GM12891 (cell line): ENCODE measurements at regions not wholly inside any gene's neighbourhood (a gene's known extent, or its start where the extent isn't known, plus 50 kb on each side); places are given as distances from the start of the nearest gene placed in this dataset.
"Not testable (repeated sequence)": the region's sequence is repeated elsewhere in the genome, so short reads cannot be mapped to it uniquely, and the experiment has no call there.

Source experiments
- DNase-seq: peaks from one replicate; pipeline ENCODE4 v3.0.0; 2011; ENCODE audit warnings: low spot score; ENCODE audit not compliant: insufficient read length
- FAIRE-seq: peaks from 2 replicates; lab custom pipeline; 2011; peaks lifted over from hg19 to GRCh38; lab: Jason Lieb, UNC
- PAX5 ChIP-seq: IDR thresholded peaks from 2 replicates; pipeline ENCODE4 v1.6.1; 2011; ENCODE audit warnings: low read length, moderate library complexity, mild to moderate bottlenecking; ENCODE audit not compliant: insufficient read depth, severe bottlenecking
- POLR2A ChIP-seq: IDR thresholded peaks from 2 replicates; pipeline ENCODE4 v1.6.1; 2011; ENCODE audit warnings: low read depth, low read length, control low read depth
- POLR2AphosphoS5 ChIP-seq: IDR thresholded peaks from 2 replicates; pipeline ENCODE4 v1.6.1; 2011; ENCODE audit warnings: low read depth, low read length, control low read depth
- POU2F2 ChIP-seq: IDR thresholded peaks from 2 replicates; pipeline ENCODE4 v1.6.1; 2011; ENCODE audit warnings: low read depth, mild to moderate bottlenecking, control low read depth, low read length, moderate library complexity
- SPI1 ChIP-seq: IDR thresholded peaks from 2 replicates; pipeline ENCODE4 v1.6.1; 2011; ENCODE audit warnings: low read depth, low read length, control low read depth
- TAF1 ChIP-seq: IDR thresholded peaks from 2 replicates; pipeline ENCODE4 v1.6.1; 2011; ENCODE audit warnings: low read depth, low read length, control low read depth

- no peak for DNase-seq
- no peak for TF ChIP-seq POU2F2
- TF ChIP-seq POLR2AphosphoS5, result no peak
- TF ChIP-seq TAF1, result no peak
- TF ChIP-seq POLR2A, result no peak
- no peak for TF ChIP-seq SPI1
- no peak for TF ChIP-seq PAX5
- FAIRE-seq, result no peak
Measured at GRCh38 chr5:135147294-135148090, 113.5 kb upstream of the PITX1 start.

- TF ChIP-seq POLR2A, result no peak
- TF ChIP-seq POU2F2, result no peak
- no peak for FAIRE-seq
- DNase-seq, result no peak
Measured at GRCh38 chr5:135145985-135146384, 112.0 kb upstream of the PITX1 start.

GRCh38 chr5:135143682-135144081, 109.7 kb upstream of the PITX1 start:
- not testable (repeated sequence) for DNase-seq, FAIRE-seq

- no peak for FAIRE-seq
- TF ChIP-seq POLR2AphosphoS5 (no peak), POLR2A (no peak)
- no peak for DNase-seq
Measured at GRCh38 chr5:135141303-135142268, 107.6 kb upstream of the PITX1 start.

- 0 out of 2 replicates have a peak, but pooled peaks have one; percentile 12 for TF ChIP-seq SPI1
- no peak for TF ChIP-seq POLR2A
- TF ChIP-seq POLR2AphosphoS5, result no peak
- FAIRE-seq (no peak), DNase-seq (no peak)
Measured at GRCh38 chr5:135140446-135141204, 106.6 kb upstream of the PITX1 start.

GRCh38 chr5:135139381-135140134, 105.5 kb upstream of the PITX1 start:
- FAIRE-seq (no peak), DNase-seq (no peak)
- TF ChIP-seq SPI1 (no peak), POLR2A (no peak), POU2F2 (no peak), PAX5 (no peak), POLR2AphosphoS5 (no peak), TAF1 (no peak)

- DNase-seq, result no peak
- no peak for FAIRE-seq
- no peak for TF ChIP-seq SPI1
- no peak for TF ChIP-seq TAF1
- TF ChIP-seq PAX5, result no peak
Measured at GRCh38 chr5:135138116-135138850, 104.3 kb upstream of the PITX1 start.

- DNase-seq (no peak), FAIRE-seq (no peak)
- TF ChIP-seq POLR2A, result no peak
- no peak for TF ChIP-seq POU2F2
- TF ChIP-seq SPI1, result no peak
- no peak for TF ChIP-seq TAF1
- TF ChIP-seq POLR2AphosphoS5, result no peak
Measured at GRCh38 chr5:135137146-135137915, 103.3 kb upstream of the PITX1 start.

GRCh38 chr5:135136546-135136945, 102.5 kb upstream of the PITX1 start:
- DNase-seq (no peak), FAIRE-seq (no peak)
- TF ChIP-seq POLR2A (no peak), TAF1 (no peak), SPI1 (no peak), PAX5 (no peak), POU2F2 (no peak), POLR2AphosphoS5 (no peak)
